Right lobe of liver (tissue), 6 donors: ENCODE measurements at regions not wholly inside any gene's neighbourhood (a gene's known extent, or its start where the extent isn't known, plus 50 kb on each side); places are given as distances from the start of the nearest gene placed in this dataset.

Source experiments
- ATAC-seq, 4 donors: fragments of 200-7000 bp; cut with Tn5 transposase; one replicate each; pipeline ENCODE4 v1.9.1; 2020; ENCODE audit warnings: mild to moderate bottlenecking in 4 of 4, moderate library complexity in 4 of 4
- DNase-seq, 3 donors: peaks; one replicate each; pipeline ENCODE4 v3.0.0-alpha.2; 2020
- H3K27ac ChIP-seq, 3 donors: fragments of 200-600 bp; one replicate each; pipeline ENCODE4 v1.8.0; 2022
- H3K27me3 ChIP-seq, 2 donors: fragments of 200-600 bp; one replicate each; pipeline ENCODE4 v1.8.0; 2022
- H3K36me3 ChIP-seq, 4 donors: fragments of 200-600 bp; sonication (generic) in 1 of 4; one replicate each; pipeline versions ENCODE4 v1.5.1 to v1.8.0; 2017 to 2022; ENCODE audit warnings: control low read depth in 1 of 4
- H3K4me1 ChIP-seq, 4 donors: fragments of 200-600 bp; sonication (generic) in 1 of 4; one replicate each; pipeline versions ENCODE4 v1.5.1 to v1.8.0; 2017 to 2022; ENCODE audit warnings: control low read depth in 1 of 4
- H3K4me3 ChIP-seq, 3 donors: fragments of 200-600 bp; one replicate each; pipeline ENCODE4 v1.8.0; 2022
- H3K9me3 ChIP-seq, 4 donors: fragments of 200-600 bp; sonication (generic) in 1 of 4; one replicate each; pipeline versions ENCODE4 v1.5.1 to v1.8.0; 2017 to 2022; ENCODE audit warnings: control low read depth in 1 of 4
- POLR2A ChIP-seq: fragments of 450-650 bp; IDR thresholded peaks from one replicate; pipeline ENCODE4 v1.6.1; 2017; ENCODE audit warnings: antibody characterized with exemption, mild to moderate bottlenecking
- WGBS: methylation state at CpG from one replicate; pipeline ENCODE4 v1.1.6; 2018; ENCODE audit warnings: low coverage, low lambda C conversion rate; ENCODE audit not compliant: insufficient coverage; ENCODE audit errors: missing lambda C conversion rate; 5-methylcytosine and 5-hydroxymethylcytosine counted together
- intact Hi-C, 2 donors: fragments of 100-400 bp; cut with DNase I; formaldehyde crosslinking; loops; one replicate each; pipeline versions ENCODE4 v1.11.2 to v1.14.1; 2022
- TF ChIP-seq, protein P1 (sequence below), 4 donors: fragments of 200-600 bp in 3 of 4; fragments of 450-650 bp in 1 of 4; IDR thresholded peaks; one replicate each; pipeline versions ENCODE4 v1.5.1 to v1.8.0; 2016 to 2022; ENCODE audit warnings: antibody characterized with exemption in 4 of 4, mild to moderate bottlenecking in 2 of 4
- donor health status: DM: no; HTN: yes; CAD: no.
- donor health status: DM: no; HTN: no; CAD: no.
- donor health status: DM: no; HTN: no; CAD: no.
- donor health status: DM: no; HTN: yes; CAD: no.
- donor health status: DM: no; HTN: yes; CAD: no.

DNA sequence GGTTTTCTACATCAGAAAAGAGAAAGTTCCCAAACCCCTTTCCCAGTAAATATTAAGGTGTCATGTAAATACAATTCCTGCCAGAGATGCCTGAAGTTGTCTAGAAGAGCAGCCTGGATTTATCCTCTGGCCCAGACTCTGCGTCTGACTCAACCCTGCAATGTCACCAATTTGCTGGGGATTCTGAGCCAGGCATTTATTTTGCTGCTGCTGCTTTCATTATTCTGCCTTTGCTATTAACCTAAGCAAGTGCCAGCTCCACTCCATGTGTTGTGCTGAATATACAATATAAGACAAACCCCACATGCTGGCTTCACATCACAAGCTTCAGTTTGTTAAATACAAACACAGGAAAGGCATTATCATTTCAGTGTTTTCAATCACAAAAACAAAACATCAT lies 59.1 kb downstream of the ELAPOR2 start:
- H3K36me3 ChIP-seq: no peaks in the 10 kb centered on the region
- H3K4me1 ChIP-seq: no peaks in the 10 kb centered on the region
- WGBS: 0% methylated on average over 1 of the region's 1 CpG
- ATAC-seq (no peak), DNase-seq (no peak)
- H3K27ac ChIP-seq: no peak overlapping the region
- intact Hi-C loops: no loop called here
- TF ChIP-seq, protein P1, sequence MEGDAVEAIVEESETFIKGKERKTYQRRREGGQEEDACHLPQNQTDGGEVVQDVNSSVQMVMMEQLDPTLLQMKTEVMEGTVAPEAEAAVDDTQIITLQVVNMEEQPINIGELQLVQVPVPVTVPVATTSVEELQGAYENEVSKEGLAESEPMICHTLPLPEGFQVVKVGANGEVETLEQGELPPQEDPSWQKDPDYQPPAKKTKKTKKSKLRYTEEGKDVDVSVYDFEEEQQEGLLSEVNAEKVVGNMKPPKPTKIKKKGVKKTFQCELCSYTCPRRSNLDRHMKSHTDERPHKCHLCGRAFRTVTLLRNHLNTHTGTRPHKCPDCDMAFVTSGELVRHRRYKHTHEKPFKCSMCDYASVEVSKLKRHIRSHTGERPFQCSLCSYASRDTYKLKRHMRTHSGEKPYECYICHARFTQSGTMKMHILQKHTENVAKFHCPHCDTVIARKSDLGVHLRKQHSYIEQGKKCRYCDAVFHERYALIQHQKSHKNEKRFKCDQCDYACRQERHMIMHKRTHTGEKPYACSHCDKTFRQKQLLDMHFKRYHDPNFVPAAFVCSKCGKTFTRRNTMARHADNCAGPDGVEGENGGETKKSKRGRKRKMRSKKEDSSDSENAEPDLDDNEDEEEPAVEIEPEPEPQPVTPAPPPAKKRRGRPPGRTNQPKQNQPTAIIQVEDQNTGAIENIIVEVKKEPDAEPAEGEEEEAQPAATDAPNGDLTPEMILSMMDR (IDR thresholded peaks at IDR 0.05): no peak
- TF ChIP-seq POLR2A: no peak
- H3K27me3 ChIP-seq: no peaks in the 10 kb centered on the region
- H3K4me3 ChIP-seq: no peak overlapping the region
- no peaks in the 10 kb centered on the region for H3K9me3 ChIP-seq

DNA sequence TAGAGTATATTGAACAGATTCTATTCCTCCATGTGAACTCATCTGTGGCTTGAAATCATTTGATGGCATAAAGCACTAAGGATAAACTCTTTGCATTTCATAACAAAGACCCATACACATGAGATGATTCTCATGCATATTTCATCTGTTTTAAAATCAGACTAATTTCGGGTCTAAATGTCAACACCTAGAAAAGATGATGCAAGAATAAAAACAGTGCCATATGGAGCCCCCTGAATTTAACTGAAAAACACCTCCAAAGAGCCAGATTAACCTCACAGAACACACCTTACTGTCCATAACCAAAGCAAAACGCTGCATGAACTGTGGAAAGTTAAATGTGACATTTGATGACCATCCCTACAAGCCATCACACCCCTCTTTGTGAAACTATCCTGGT lies 59.7 kb downstream of the ELAPOR2 start:
- Histone ChIP-seq H3K27ac (no peak overlapping the region), H3K4me3 (no peak overlapping the region), H3K4me1 (no peaks in the 10 kb centered on the region), H3K27me3 (no peaks in the 10 kb centered on the region), H3K36me3 (no peaks in the 10 kb centered on the region), H3K9me3 (no peaks in the 10 kb centered on the region)
- intact Hi-C loops: no loop called here
- 20% methylated on average over 2 of the region's 2 CpGs for WGBS
- ATAC-seq (no peak), DNase-seq (no peak)
- TF ChIP-seq POLR2A: no peak
- TF ChIP-seq, protein P1 (IDR thresholded peaks at IDR 0.05): no peak

DNA sequence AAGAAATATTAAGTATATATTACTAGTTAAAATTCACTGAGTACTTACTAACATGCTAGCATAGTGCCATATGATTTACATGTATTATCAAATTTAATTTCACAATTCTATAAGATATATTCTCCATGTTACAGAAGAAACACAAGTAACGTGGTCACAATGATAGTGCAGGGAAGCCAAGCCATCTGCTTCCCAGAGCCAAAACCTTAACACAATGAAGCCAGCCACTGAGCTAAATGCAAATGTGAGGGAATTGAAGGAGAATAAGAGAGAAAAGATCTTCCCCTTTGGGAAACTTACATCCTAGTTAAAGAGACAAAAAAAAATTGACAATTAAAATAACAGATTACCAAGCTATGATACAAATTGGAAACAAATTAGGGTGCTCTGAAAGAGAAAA lies 63.6 kb downstream of the ELAPOR2 start:
- H3K36me3 ChIP-seq: no peaks in the 10 kb centered on the region
- TF ChIP-seq, protein P1 (IDR thresholded peaks at IDR 0.05): no peak
- TF ChIP-seq POLR2A: no peak
- no peaks in the 10 kb centered on the region for H3K27me3 ChIP-seq
- intact Hi-C loops: no loop called here
- DNase-seq: no peak
- no peak overlapping the region for H3K27ac ChIP-seq
- no peak overlapping the region for H3K4me3 ChIP-seq
- WGBS: 25% methylated on average over 1 of the region's 1 CpG
- H3K9me3 ChIP-seq: no peaks in the 10 kb centered on the region
- no peak for ATAC-seq
- H3K4me1 ChIP-seq: no peaks in the 10 kb centered on the region

DNA sequence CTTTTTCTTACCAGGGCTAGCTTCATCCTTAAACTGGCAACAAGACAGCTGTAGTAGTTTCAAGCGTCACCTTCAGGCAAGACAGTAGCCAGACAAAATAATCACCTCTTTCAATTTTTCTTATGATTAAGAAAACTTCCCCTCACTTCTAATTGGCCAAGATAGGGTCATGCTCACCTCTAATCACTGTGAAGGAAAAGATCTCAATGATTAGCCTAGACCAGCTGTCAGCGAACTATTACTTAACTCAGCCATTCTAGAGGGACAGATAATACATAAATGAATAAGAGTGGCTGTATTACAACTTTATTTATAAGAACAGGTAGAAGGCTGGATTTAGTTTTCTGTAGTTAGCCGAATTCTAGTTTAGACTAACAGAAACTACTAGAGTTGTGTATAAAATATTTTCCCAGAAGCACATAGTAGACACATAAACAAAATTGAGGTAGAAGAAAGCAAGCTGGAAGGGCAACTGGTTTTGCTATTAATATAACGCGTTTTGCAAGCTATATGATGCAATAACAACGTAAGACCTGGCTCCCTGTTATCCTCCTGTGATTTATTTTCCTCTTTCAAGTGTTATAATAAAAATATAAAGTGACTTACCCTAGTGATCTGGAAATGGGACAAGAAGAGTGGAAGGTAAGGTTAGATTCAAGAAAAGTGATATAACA lies 64.3 kb downstream of the ELAPOR2 start:
- Histone ChIP-seq H3K4me1 (no peaks in the 10 kb centered on the region), H3K27ac (no peak overlapping the region), H3K27me3 (no peaks in the 10 kb centered on the region), H3K4me3 (no peak overlapping the region), H3K36me3 (no peaks in the 10 kb centered on the region), H3K9me3 (no peaks in the 10 kb centered on the region)
- DNase-seq: no peak
- TF ChIP-seq POLR2A: no peak
- TF ChIP-seq, protein P1 (IDR thresholded peaks at IDR 0.05): no peak
- intact Hi-C loops: no loop called here
- WGBS: 51% methylated on average over 6 of the region's 6 CpGs
- ATAC-seq: no peak

DNA sequence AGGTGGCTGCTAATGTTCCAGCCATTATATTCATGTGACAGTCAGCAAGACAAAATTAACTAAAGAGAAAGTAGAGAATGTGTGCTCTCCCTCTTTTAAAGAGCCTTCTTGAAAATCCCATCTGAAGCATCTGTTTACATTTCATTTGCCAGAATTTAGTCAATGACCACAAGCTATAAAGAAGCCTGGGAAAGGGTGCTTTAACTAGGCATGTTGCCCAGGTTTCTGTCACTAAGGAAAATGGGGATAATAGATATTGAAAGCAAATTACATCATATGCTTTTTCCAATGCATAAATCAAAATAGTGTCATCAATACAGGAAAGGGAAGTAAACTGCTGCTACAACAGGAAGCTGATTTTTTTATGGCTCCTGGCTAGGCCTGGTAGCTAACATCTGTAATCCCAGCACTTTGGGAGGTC lies 67.7 kb downstream of the ELAPOR2 start:
- no peak overlapping the region for H3K27ac ChIP-seq

More for the DNA sequence above, 67.7 kb downstream of the ELAPOR2 start:
- H3K4me1 ChIP-seq: no peaks in the 10 kb centered on the region
- no peak for DNase-seq
- intact Hi-C loops: no loop called here
- ATAC-seq: no peak
- H3K27me3 ChIP-seq: no peaks in the 10 kb centered on the region
- H3K36me3 ChIP-seq: no peaks in the 10 kb centered on the region
- TF ChIP-seq, protein P1 (IDR thresholded peaks at IDR 0.05): no peak
- no peak for TF ChIP-seq POLR2A
- no peak overlapping the region for H3K4me3 ChIP-seq
- no peaks in the 10 kb centered on the region for H3K9me3 ChIP-seq
